ENCODE measurements at regions not wholly inside any gene's neighbourhood (a gene's known extent, or its start where the extent isn't known, plus 50 kb on each side); places are given as distances from the start of the nearest gene placed in this dataset.
"Not testable (repeated sequence)": the region's sequence is repeated elsewhere in the genome, so short reads cannot be mapped to it uniquely, and the experiment has no call there.

DNA sequence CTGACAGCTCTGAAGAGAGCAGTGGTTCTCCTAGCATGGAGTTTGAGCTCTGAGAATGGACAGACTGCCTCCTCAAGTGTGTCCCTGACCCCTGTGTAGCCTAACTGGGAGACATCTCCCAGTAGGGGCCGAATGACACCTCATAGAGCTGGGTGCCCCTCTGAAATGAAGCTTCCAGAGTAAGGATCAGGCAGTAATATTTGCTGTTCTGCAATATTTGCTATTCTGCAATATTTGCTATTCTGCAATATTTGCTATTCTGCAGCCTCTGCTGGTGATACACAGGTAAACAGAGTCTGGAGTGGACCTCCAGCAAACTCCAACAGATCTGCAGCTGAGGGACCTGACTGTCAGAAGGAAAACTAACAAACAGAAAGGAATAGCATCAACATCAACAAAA, 105.5 kb downstream of the BUD13 start:
- not testable (repeated sequence) for DNase-seq

DNA sequence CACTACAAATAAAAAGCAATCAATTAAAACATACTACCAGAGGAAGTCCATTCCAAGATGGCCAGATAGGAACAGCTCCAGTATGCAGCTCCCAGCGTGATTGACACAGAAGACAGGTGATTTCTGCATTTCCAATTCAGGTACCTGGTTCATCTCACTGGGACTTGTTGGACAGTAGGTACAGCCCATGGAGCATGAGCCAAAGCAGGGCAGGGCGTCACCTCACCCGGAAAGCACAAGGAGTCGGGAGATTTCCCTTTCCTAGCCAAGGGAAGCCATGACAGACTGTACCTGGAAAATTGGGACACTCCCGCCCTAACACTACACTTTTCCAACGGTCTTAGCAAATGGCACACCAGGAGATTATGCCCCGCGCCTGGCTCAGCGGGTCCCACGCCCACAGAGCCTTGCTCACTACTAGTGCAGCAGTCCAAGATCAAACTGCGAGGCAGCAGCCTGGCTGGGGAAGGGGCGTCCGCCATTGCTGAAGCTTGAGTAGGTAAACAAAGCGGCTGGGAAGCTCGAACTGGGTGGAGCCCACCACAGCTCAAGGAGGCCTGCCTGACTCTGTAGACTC, 106.0 kb downstream of the BUD13 start:
- DNase-seq = not testable (repeated sequence)

DNA sequence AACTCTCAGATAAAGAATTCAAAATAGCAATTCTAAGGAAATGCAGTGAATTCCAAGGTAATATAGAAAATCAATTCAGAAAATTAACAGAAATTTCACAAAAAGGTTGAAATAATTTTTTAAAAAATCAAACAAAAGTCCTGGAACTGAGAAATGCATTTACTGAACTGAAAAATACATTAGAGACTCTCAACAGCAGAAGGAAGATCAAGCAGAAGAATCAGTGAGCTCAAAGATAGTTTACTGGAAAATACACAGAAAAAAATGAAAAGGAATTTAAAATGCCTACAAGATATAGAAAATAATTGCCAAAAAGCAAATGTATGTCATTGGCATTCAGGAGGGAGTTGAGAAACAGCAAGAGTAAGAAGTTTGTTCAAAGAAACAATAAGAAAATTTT, 107.3 kb downstream of the BUD13 start:
- no peak for DNase-seq

DNA sequence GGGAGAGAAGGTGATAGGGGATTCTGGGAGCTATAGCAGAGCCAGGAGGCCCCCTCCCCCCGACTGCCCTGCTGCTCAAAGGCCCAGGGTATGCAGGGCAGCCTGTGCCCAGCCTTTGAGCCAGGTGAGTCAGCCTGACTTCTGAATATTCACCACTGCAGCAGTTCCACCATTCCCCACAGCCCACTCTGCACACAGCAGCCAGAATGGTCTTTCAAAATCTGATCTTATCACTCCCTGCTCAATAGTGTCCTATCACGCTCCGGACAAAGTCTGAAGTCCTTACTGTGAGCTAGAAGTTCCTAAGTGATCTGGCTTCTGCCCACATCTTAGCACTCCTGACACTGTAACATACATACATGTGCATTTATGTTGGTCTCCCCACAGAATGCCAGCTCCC, 111.7 kb downstream of the BUD13 start:
- DNase-seq = no peak

DNA sequence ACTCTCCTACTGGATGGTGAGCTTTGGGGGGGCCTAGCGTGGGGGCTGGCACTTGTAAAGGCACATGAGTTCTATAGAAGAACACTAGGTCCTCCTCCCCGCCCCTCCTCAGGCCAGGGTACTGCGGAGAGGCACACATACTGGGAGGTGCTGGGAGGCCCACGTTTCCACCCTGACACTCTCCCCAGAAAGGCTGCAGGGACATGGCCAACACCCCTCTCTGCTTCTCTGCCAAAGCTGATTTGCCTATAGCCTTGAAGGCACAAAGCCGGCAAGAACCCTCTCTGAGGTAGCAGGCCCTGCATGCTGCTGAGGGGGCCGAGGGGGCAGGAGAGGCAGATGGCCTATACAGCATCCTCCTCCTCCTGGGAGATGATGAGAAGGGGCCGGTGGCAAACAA, 112.8 kb downstream of the BUD13 start:
- DNase-seq = no peak

DNA sequence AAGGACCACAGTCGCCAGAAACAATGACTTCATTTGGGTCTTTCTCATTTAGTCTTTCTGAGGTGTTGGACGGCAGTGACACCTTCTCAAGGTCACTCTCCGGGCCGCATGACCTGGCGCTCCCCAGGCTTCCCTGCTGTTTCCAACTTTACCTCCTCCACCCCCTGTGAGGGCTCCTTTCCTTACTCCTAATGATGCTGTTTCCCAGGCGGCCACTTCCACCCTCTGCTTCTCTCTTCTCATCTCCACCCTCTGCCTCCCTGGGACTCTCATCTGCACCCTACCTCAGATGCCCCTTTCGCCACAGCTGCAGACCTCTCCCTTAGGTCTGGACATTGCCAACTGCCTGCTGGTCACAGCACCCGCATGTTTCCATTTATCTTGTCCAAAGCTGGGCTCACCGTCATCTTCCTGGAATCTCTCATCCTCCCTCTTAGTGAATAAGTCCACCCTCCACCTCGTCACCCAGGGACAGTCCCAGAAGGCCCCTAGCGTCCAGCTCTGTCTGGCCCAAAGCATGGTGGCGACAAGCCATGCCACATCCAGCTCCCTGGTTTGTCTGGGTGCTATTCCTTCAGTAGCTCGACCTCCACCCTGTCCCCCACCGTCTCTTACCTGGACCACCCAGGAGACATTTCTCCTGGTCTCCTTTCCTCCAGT, 113.8 kb downstream of the BUD13 start:
- DNase-seq = no peak

DNA sequence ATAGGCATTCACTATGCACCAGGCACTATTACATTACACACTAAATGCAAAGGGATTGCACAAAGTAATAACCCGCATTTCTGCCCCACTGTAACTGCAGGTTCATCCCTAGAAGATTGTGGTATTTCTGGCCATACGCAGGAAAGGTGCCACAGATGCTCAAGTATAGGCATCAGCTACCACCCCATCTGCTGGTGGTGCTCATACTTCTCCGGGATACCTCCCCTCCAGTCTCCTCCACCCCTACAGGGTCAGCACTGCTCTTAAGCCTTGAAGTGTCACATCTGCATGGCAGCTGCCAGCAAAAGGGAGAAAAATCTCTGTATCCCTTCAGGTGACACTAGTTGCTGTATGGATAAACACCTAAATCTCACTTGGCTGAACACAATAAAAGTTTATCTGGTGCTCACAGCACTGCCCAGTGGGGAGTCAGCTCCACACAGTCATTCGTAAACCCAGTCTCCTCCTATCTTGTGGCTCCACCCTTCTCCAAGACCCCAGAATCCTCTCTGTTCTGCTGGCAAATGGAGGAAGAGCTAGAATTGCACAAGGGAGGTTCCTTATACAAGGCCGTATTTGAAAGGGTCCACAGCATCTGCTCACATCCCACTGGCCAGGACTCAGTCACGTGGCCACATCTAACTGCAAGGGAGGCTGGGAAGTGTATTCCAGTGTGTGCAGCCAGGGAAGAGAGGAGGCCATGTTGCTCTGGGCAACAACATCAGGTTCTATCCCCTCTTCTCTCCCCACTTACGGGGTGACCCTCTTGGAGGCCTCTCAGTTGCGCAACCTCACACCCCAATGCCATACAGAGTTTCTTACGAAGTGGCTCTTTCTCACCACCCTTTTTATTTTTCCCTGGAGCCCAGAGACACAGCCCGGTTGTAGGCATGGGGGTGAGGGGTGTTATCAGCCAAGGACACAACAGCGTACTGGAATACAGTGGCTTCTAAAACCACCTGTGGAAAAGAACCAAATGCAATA, 114.7 kb downstream of the BUD13 start:
- DNase-seq = no peak

DNA sequence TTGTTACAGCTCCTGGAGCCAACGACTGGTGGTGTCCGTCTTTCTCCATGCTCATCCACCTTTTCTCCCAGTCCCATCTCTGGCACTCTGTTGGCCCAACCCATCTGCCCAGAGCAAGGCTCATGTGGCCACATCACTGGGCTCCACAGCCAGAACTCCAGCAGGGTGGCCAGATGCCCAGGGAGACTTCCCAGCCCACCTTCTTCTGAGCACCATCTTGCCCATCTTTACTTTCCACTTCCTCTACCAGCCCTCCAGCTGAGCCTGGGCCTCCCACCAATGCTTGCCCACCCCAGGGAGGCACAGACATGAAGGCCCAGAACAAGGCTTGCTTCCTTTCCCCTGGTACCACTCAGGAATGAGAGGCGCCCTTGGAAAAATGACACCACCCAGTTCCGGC, 116.8 kb downstream of the BUD13 start:
- no peak for DNase-seq

DNA sequence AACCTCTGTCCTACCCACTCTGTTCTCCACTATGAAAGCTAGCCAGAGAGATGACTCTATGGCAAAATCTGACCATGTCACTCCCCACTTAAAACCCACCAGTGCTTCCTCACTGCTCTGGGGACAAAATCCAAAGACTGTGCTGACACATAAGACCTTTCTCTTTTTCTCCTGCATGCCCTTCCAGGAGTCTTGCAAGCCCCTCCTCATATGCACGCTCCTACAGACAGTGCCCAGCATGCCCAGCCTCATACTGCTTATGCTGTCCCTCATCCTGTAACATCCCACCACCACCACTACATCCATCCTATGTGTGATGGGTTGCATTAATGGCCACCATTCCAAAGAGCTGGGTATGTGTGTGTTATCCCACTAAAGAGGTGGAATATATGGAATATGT, 118.3 kb downstream of the BUD13 start:
- DNase-seq = no peak

DNA sequence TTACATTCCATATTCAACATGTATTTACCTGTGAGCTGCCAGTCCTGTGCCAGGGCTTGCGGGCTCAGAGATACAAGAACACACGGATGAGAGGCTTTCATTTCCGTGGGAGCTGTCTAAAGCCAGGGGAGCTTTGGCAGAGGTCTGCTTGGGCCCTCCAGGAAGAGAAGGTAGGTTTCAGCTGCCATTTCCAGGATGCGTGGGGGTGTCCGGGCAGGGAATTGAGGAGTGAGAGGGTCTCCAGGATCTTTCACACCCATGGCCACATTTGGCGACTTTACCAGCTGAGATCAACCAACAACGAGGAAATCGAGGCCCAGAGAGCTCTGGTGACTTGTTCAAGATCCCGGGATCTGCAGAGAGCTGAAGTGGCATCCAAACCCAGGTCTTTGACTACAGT, 119.6 kb downstream of the BUD13 start:
- DNase-seq = no peak

DNA sequence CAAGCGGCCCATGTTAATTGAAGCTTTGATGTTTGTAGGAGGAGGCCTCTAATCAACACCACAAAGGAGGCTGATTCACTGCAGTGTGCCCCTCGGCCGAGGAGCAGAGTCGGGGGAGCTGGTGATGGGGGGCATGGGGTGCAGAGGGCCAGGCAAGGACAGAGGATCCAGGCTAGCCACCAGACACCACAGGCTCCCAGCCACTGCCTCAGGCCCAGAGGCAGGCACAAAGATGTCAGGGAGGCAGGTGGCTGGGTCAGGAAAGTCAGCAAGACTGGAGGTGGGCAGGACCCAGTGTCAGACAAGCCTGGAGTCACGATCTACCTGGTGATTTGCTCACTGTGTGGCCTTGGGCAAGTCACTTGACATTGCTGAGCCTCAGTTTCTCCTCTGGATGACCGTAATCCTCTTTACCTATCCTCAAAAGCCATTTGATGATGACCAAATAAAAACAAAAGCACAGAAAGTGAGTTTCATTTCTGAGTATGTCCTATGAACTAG, 121.0 kb downstream of the BUD13 start:
- DNase-seq = no peak

DNA sequence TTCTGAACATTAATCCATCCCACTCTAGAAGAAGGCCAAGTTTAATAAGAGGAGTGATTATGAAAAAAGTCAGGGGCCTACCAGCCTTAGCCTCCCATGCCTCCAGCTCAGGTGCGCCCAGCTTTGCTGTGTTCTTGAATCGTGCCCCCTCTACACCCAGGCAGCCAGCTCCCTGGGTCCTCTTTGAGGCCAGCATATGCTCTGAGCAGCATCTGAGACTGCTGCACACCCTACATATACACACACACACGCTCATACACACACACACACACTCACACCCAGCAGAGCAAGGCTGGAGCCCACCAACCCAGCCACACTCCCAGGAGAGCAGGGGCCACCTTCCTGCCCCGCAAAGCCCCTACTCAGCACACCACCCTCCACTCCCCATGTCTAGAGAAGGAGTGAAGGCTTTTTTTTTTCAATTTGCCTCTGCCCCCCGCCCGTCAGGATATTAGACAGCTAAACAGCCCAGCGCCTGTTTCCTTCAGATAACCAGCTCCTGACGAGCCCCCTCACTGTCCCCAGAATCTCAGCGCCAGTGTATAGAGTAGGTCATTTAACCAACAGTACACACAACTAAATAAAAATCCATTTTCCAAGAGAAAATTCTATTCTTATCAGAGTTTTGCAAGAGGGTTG, 121.6 kb downstream of the BUD13 start:
- no peak for DNase-seq

DNA sequence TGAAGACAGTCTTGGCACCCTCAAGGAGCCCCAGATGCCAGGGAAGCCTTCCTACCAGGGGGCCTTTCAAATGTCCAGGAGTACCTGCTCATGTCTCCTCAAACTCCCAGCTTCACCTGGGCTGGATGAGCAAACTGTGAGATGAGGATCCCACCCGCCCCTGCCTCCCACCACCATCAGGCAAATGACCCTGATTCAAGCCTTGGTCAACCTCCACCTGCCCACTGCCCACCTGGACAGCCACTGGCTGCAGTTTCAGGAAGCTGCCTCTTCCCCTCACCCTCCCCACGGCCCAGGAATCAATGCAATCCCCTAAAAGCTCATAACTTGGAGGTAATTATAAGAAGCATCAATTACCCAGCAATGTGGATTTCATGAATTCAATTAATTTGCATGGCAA, 122.7 kb downstream of the BUD13 start:
- no peak for DNase-seq

DNA sequence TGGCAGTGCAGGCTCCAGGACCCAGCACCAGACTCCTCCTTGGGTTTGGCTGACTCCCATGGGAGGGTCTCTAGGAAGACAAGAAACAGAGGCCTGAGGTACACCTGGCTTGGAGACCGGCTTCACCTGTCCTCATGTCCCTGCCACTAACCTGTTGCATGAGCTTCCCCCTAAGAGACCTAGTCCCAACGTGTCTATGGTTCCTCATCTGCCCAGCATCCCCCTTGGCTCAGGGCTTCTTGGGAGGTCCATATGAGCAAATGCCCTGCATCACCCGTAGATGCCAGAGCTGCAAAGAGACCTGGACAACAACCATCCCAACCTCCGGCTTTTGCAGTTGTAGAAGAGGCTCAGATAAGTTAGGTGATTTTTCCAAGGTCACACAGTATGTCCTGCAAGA, 123.5 kb downstream of the BUD13 start:
- no peak for DNase-seq

DNA sequence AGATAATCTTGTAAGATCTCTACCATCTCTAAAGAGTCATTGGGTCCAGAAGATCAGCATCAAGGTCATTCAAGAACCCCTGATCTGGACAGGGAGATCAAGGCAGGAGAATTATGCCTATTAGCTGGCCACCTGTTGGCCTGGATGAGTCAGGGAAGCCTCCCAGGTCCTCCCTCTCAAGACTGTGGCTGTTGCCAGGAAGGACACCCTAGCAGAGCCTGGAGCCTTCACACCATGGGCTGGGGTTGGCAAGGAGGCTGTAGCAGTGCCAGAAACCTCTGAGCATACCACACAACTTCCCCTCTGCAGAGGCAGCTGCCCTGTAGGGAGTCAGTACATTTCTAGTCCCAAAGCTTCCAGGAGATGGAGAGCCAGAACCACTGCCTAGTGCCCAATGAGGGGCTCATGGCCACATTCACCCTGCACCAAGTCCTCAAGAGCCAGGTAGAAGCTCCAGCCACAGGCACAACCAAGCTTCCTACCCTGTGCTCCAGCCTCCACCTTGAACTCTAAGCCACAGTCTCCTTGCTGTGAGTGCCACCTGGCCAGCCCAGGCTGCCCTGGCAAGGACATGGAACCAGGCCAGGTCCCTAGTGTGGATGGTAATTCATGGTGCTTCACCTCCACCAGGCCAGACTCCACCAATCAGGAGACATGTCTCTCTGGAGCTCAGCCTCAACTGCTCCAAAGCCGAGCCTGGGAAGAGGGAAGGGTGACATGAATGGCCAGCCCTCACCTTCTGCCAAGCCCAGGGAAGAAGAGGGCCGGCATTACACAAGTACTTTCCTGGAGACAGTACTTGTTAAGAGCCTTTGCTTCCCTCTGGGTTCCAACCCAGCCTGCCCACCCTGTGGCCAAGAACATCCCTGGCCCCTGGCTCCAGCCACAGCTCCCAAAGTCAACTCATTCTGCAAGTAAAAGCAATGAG, 124.3 kb downstream of the BUD13 start:
- no peak for DNase-seq

DNA sequence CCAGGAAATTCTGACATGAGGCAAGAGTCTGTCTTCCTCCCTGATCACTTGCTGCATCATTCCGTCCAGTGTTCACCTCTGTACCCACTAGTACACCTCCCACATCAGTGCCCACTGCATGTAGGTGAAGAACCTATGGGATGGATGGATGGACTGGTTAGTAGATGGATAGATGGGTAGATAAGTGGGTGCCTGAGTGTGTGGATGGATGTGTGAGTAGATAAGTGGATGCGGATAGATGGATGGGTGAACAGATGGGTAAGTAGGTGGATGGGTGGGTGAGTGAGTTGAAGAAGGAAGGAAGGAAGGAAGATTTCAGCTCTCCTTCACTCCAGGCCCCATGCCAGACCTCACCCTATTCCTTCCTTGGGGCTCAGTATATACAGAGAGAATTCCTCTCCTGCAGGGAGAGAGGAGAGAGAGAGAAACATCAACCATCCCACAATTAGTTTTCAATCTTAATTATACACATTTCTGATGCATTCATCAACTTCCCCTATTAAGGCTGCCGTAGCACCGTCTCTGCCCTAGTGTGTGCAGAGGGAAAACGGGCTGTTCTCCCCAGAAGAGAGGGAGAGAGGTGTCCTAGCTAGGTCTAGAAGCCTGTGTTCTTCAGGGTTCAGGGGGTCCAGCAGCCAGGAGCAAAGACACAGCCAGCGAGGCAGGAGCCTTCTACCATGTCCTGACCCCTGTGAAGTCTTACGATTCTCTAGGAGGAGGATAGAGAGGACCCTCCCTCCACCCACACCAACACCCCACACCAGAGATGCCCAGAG, 125.3 kb downstream of the BUD13 start:
- no peak for DNase-seq

DNA sequence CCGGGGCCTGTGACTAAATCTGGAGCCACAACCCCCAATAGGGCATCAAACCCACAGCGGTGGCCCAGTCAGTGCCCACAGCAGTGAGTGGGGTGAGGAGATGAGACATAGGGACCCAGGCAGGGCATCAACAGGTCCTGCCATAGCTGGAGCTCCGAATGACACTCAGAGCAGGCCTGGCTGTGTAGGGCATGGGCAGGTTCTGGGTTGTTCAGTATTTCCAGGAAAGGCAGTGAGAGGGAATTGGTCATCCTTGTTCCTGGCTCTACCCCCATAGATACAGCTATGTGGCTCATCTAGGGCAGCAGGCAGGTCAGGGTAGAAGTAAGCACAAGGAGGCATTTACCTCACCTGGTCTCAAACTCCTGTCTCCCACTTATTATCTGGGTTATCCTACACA, 126.6 kb downstream of the BUD13 start:
- DNase-seq = no peak

DNA sequence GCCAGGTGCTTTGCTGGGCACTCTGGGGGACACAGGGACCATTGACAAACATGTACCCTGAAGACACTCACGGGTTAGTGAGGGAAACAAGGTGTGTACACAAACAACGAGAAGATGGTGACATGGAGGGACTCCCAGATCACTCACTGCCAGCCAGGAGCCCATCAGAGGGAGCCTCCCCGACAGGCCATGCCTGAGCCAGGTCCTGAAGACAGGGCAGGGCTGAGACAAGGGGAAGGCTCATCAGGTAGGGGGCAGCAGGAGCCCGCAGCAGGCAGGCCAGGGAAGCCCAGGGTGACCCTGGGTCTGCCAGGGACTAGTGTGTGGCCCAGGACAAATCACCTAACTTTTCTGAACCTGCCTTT, 127.9 kb downstream of the BUD13 start:
- no peak for DNase-seq

DNA sequence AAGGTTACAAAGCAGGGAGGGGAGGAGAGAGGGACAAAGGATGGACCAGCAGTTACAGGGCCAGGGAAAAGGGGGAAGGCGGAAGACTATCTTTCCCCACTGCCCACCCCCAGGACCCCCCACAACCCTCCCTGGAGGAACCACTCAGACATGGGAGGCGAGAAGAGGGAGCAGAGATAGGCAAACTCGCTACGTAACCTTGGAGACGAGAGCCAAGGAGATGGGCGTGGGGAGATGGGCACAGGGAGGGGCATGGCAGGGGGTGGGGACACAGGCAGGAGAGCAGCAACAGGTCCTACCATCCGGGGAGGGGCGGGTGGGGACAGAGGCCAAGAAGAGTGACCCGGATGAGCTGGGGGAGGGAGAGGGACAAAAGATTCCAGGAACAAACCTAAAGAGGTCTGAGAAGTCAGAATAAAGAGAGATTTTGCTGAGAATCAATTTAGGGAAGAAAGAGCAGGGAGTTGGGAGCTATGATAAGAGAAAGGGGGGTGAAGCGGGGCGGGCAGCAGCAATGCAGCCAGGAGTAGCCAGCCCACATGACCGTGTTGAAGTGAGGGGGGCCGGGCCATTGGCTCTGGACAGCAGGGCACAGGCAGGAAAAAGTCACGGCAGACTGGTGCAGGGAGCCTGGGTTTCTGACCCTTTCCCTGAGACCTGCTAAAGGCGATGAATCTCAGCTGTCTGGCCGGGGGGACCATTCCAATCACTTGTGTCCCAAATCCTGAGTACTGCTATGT, 128.4 kb downstream of the BUD13 start:
- DNase-seq = no peak
